Subcutaneous abdominal adipose tissue (tissue), 5 donors: ENCODE measurements at regions not wholly inside any gene's neighbourhood (a gene's known extent, or its start where the extent isn't known, plus 50 kb on each side); places are given as distances from the start of the nearest gene placed in this dataset.

ENCODE experiments used
- H3K27ac ChIP-seq: one replicate; pipeline ENCODE4 v1.7.0; 2013; ENCODE audit warnings: low read depth, mild to moderate bottlenecking, inconsistent platforms, low read length, moderate library complexity
- H3K27me3 ChIP-seq, 5 donors: one replicate each; pipeline ENCODE4 v1.7.0; 2013; ENCODE audit warnings: low read length in 5 of 5, inconsistent platforms in 1 of 5; ENCODE audit not compliant: control insufficient read depth in 5 of 5, insufficient read depth in 4 of 5
- H3K36me3 ChIP-seq, 5 donors: one replicate each; pipeline ENCODE4 v1.7.0; 2013; ENCODE audit warnings: low read length in 5 of 5; ENCODE audit not compliant: control insufficient read depth in 5 of 5, insufficient read depth in 5 of 5
- H3K4me1 ChIP-seq, 5 donors: one replicate each; pipeline ENCODE4 v1.7.0; 2013; ENCODE audit warnings: low read length in 5 of 5, mild to moderate bottlenecking in 3 of 5, moderate library complexity in 1 of 5; ENCODE audit not compliant: control insufficient read depth in 5 of 5, insufficient read depth in 5 of 5
- H3K4me3 ChIP-seq, 5 donors: one replicate each; pipeline ENCODE4 v1.7.0; 2013; ENCODE audit warnings: low read length in 5 of 5, low read depth in 1 of 5
- H3K9ac ChIP-seq, 5 donors: one replicate each; pipeline ENCODE4 v1.7.0; 2013; ENCODE audit warnings: low read length in 5 of 5, mild to moderate bottlenecking in 4 of 5, moderate library complexity in 3 of 5
- H3K9me3 ChIP-seq, 5 donors: one replicate each; pipeline ENCODE4 v1.7.0; 2013; ENCODE audit warnings: low read length in 5 of 5; ENCODE audit not compliant: control insufficient read depth in 5 of 5
- donor health status: healthy.
- donor health status: healthy.
- donor health status: healthy.
- donor health status: healthy.
- donor health status: healthy.

DNA sequence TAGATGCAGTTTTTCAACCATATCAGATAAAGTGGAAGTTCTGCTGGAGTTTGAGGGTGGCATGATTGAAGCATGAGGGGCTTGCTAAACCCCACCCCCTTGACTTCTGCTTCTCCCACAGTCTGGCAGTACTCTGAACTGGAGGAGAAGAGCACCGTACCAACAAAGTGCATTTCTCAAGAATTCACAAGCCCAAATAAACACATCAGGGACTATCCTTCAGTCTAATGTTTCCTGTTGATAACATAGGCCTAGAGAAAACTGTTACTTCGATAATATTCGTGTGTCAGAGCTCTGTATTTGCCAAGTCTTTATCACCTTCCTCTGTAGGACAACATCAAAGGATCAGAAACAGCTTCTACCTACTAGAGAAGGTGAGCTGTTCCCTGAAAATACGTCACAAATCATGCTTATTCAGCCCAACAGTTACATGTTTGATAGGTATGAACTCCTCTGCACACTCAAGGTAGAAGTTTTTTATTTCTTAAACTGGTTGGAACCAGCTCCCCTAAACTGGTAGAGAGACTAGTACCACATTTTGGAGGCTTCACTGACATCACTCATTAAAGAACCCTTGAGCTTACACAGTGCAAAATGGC is 117.8 kb upstream of the PRNP start:
- Histone ChIP-seq H3K36me3 (no peaks in the 10 kb centered on the region), H3K27ac (no peak overlapping the region), H3K27me3 (peaks cover 0 to under 1% (median 0%) of the 10 kb centered on the region in 5 donors), H3K9ac (no peak overlapping the region), H3K9me3 (peaks cover 0 to 2% (median 0%) of the 10 kb centered on the region in 5 donors), H3K4me1 (no peaks in the 10 kb centered on the region), H3K4me3 (no peak overlapping the region)

DNA sequence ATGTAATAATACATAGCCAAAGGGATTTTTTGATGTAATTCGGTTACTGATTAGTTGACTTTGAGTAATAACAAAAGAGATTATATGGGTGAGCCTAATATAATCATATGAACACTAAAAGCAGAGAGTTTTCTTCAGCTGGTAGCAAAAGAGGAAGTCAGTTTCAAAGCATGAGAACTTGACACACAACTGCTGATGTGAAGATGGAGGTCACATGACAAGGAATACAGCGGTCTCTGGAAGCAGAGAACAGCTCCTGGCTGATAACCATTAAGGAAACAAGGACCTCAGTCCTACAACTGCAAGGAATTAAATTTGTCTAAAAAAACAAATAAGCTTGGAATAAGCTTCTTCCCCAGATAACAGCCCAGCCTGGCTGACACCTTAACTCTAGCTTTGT is 119.1 kb upstream of the PRNP start:
- Histone ChIP-seq H3K27me3 (no peaks in the 10 kb centered on the region), H3K4me3 (no peak overlapping the region), H3K4me1 (no peaks in the 10 kb centered on the region), H3K9ac (no peak overlapping the region), H3K27ac (no peak overlapping the region), H3K9me3 (peaks cover 0 to 2% (median 0%) of the 10 kb centered on the region in 5 donors), H3K36me3 (no peaks in the 10 kb centered on the region)

DNA sequence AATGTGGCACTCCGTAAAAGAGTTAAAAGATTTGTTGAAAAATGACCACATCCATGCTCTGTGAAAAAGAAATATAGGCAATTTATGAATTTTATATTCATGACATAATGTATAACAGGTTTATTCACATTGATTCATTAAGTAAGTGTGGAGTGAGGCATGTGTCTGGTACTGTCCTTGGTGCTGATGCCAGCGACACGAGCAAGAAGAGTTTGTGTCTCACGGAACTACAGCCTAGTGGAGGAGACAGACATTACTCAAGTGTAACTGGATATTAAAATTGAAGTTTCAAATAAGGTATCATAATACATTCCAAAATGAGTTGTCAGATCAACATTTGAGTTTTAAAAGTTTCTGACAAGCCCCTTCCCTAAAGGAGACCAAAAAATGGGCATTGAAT is 122.7 kb upstream of the PRNP start:
- Histone ChIP-seq H3K27ac (no peak overlapping the region), H3K36me3 (no peaks in the 10 kb centered on the region), H3K27me3 (no peaks in the 10 kb centered on the region), H3K4me1 (no peaks in the 10 kb centered on the region), H3K4me3 (no peak overlapping the region), H3K9me3 (peaks cover 0 to 6% (median 4%) of the 10 kb centered on the region in 5 donors), H3K9ac (no peak overlapping the region)

DNA sequence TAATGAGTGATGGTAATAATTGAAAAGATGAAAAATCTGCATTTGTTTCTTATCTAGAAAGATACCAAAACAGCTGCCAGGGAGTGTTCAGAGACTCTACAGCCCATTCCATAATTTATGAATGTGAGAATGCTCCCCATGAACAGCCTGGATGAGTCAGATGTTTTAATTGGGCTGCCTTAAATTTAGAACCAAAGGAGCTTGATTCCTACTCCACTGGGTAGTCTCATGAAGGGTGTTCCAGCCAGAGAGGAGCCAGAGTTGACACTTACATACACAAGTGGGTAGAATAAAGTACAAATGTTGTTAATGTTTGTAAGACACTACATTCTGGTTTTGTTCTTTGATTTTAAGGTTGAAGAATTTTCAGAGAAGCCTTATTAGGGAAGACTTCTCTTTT is 123.2 kb upstream of the PRNP start:
- Histone ChIP-seq H3K36me3 (no peaks in the 10 kb centered on the region), H3K27me3 (no peaks in the 10 kb centered on the region), H3K4me1 (no peaks in the 10 kb centered on the region), H3K4me3 (no peak overlapping the region), H3K9me3 (peaks cover 0 to 6% (median 4%) of the 10 kb centered on the region in 5 donors), H3K9ac (no peak overlapping the region), H3K27ac (no peak overlapping the region)

DNA sequence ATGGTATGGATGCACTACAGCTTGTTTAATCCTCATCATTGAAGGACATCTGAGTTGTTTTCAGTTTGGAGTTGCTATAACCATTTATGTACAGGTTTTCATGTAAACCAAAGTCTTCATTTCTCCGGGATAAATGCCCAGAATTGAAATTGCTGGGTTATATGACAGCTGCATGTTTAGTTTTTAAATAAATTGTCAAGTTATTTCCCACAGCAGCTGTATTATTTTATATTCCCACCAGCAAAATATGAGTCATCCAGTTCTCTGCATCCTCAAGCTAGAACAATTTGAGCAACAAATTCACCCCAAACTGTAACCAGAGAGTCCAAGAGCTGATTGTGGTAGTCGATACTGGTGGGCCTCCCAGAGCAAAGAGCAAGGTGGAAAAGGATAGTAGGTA is 125.6 kb upstream of the PRNP start:
- Histone ChIP-seq H3K9ac (no peak overlapping the region), H3K27me3 (no peaks in the 10 kb centered on the region), H3K4me1 (no peaks in the 10 kb centered on the region), H3K36me3 (no peaks in the 10 kb centered on the region), H3K9me3 (peaks cover 0 to 8% (median 4%) of the 10 kb centered on the region in 5 donors), H3K27ac (no peak overlapping the region), H3K4me3 (no peak overlapping the region)

DNA sequence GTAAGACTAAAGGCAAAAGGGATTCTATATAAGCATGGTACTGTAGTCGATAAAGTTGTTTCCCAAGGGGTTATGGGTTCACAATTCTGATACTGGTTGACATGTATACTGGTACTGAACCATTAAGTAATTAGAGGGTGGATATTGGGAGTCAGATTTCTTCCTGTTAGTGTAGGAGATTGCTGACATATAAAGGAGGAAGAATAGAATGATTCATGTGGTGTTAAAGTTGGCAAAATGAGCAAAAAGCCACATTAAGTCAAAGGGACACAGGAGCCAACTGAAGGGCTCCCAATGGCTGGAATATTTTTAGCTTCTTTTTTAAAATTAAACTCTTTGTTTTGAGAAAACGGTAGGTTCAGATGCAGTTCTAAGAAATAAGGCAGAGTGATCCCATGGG is 126.3 kb upstream of the PRNP start:
- no peaks in the 10 kb centered on the region for H3K27me3 ChIP-seq
- no peaks in the 10 kb centered on the region for H3K4me1 ChIP-seq
- no peak overlapping the region for H3K27ac ChIP-seq
- H3K9me3 ChIP-seq, result peaks cover 0 to 8% (median 4%) of the 10 kb centered on the region in 5 donors
- H3K4me3 ChIP-seq, result no peak overlapping the region
- H3K36me3 ChIP-seq, result no peaks in the 10 kb centered on the region
- no peak overlapping the region for H3K9ac ChIP-seq

DNA sequence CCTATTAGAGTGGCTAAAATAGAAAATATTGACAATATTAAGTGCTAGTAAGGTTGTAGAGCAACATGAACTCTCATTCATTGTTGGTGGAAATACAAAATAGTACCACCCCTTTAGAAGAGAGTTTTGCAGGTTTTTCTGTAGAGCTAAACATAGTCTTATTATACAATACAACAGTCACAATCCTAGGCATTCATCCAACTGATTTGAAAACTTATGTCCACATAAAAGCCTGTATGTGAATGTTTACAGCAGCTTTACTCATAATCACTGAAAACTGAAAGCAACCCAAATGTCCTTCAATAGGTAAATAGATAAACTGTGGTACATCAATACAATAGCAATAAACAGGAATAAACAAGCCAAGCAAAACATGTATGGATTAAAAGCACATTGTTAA is 127.2 kb upstream of the PRNP start:
- H3K27ac ChIP-seq, result no peak overlapping the region
- H3K9me3 ChIP-seq, result peaks cover 0 to 8% (median 4%) of the 10 kb centered on the region in 5 donors
- H3K4me3 ChIP-seq, result no peak overlapping the region
- H3K36me3 ChIP-seq, result no peaks in the 10 kb centered on the region
- no peaks in the 10 kb centered on the region for H3K27me3 ChIP-seq
- no peak overlapping the region for H3K9ac ChIP-seq
- H3K4me1 ChIP-seq, result no peaks in the 10 kb centered on the region

DNA sequence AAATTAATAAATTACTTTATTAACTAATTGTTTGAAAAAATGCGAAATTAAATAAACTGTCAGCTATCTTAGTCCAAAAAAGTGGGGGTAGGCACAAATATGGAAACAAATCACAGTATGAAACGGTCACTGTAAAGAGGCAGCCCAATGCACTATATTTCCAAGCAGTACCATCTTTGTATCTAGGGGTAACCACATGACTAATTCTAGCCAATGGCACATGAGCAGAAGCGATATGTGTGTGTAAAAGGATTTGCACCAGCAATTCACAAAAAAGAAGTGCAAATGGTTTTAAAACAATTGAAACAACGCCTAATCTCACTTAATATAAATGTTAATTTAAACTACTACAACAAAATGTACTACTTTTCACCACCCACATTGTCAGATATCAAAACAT is 129.5 kb upstream of the PRNP start:
- no peaks in the 10 kb centered on the region for H3K36me3 ChIP-seq
- peaks cover 0 to 8% (median 4%) of the 10 kb centered on the region in 5 donors for H3K9me3 ChIP-seq
- H3K27ac ChIP-seq, result no peak overlapping the region
- no peak overlapping the region for H3K9ac ChIP-seq
- H3K4me3 ChIP-seq, result no peak overlapping the region
- no peaks in the 10 kb centered on the region for H3K4me1 ChIP-seq
- H3K27me3 ChIP-seq, result no peaks in the 10 kb centered on the region

DNA sequence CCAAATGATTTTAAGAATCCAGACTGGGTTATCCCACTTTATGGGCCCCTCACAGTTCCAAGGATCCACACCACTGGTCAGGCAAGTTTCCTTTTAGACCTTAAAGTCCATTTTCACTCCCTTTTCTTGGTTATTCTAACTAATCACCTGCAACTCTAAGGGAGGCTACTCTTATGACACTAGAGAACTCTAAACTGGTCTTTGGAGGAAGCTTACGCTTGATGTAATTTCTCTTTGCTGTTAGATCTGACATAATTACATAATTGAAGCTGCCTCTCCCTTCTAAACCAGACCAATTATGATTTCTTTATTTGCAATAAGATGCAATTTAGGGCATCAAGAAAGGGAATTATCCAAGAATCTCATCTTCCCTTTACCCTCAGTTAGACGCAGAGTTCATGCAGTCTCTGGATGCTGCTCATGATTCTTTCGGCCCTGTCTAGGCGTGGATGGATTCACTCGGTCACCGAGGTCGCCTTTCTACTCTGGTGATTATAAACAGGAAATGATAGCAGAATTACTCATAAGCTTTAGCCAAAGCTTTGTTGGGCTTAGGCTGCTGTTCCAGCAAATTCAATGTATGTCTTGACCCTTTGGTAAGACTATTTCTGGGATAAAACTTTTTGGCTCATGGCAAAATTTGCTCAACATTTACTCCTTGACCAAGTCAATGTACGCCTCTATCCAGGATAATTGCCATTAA is 130.9 kb upstream of the PRNP start:
- no peak overlapping the region for H3K27ac ChIP-seq
- H3K36me3 ChIP-seq, result no peaks in the 10 kb centered on the region
- no peak overlapping the region for H3K4me3 ChIP-seq
- no peak overlapping the region for H3K9ac ChIP-seq
- no peaks in the 10 kb centered on the region for H3K4me1 ChIP-seq
- H3K27me3 ChIP-seq, result peaks cover 0 to 2% (median 0%) of the 10 kb centered on the region in 5 donors
- H3K9me3 ChIP-seq, result peaks cover 0 to 8% (median 4%) of the 10 kb centered on the region in 5 donors

DNA sequence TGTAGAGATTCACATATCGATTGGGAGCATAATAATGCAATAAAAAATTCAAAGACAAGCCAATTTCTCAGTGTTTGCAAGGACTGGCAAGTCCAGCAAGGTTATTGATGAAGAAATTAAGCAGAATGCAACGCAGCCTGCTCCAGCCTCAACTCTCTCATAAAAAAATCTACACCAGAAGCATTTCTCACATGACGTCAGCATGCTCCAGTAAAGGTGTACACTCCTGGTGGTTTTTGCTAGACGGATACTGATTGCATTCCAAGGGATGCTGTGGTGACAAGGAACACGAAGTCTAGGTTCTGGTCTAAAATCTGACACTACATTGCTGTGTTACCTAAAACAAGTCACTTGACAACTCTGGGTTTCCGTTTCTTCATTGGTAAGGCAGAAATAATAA is 131.9 kb upstream of the PRNP start:
- Histone ChIP-seq H3K4me1 (no peaks in the 10 kb centered on the region), H3K27ac (no peak overlapping the region), H3K36me3 (no peaks in the 10 kb centered on the region), H3K9me3 (peaks cover 0 to 8% (median 4%) of the 10 kb centered on the region in 5 donors), H3K9ac (no peak overlapping the region), H3K27me3 (peaks cover 0 to 2% (median 0%) of the 10 kb centered on the region in 5 donors), H3K4me3 (no peak overlapping the region)
